ENCODE measurements at regions not wholly inside any gene's neighbourhood (a gene's known extent, or its start where the extent isn't known, plus 50 kb on each side); places are given as distances from the start of the nearest gene placed in this dataset.
"Not testable (repeated sequence)": the region's sequence is repeated elsewhere in the genome, so short reads cannot be mapped to it uniquely, and the experiment has no call there.

GRCh38 chr1:761791-762190 is 75.3 kb upstream of the OR4F16 start:
- not testable (repeated sequence) for DNase-seq

- DNase-seq = not testable (repeated sequence)
Measured at GRCh38 chr1:771449-771848, 85.0 kb upstream of the OR4F16 start.

- DNase-seq = not testable (repeated sequence)
Measured at GRCh38 chr1:777480-778180, 91.2 kb upstream of the OR4F16 start.

GRCh38 chr1:778451-779278 is 92.2 kb upstream of the OR4F16 start:
- DNase-seq = not testable (repeated sequence)

- not testable (repeated sequence) for DNase-seq
Measured at GRCh38 chr1:779621-780020, 93.2 kb upstream of the OR4F16 start.

GRCh38 chr1:788835-789234 is 102.4 kb upstream of the OR4F16 start:
- DNase-seq = no peak

- DNase-seq = not testable (repeated sequence)
Measured at GRCh38 chr1:789606-790005, 103.2 kb upstream of the OR4F16 start.

GRCh38 chr1:790388-790930 is 104.0 kb upstream of the OR4F16 start:
- DNase-seq = not testable (repeated sequence)

- not testable (repeated sequence) for DNase-seq
Measured at GRCh38 chr1:794310-794709, 107.9 kb upstream of the OR4F16 start.

GRCh38 chr1:794918-795584 is 108.6 kb upstream of the OR4F16 start:
- not testable (repeated sequence) for DNase-seq

- DNase-seq = not testable (repeated sequence)
Measured at GRCh38 chr1:797649-798048, 111.2 kb upstream of the OR4F16 start.

- not testable (repeated sequence) for DNase-seq
Measured at GRCh38 chr1:800397-800796, 113.9 kb upstream of the OR4F16 start.

GRCh38 chr1:804378-805115 is 118.1 kb upstream of the OR4F16 start:
- not testable (repeated sequence) for DNase-seq

- DNase-seq = not testable (repeated sequence)
Measured at GRCh38 chr1:805310-805709, 118.4 kb upstream of the SAMD11 start.

GRCh38 chr1:807066-807465 is 116.7 kb upstream of the SAMD11 start:
- not testable (repeated sequence) for DNase-seq

GRCh38 chr1:807699-808390 is 115.9 kb upstream of the SAMD11 start:
- DNase-seq = not testable (repeated sequence)

- not testable (repeated sequence) for DNase-seq
Measured at GRCh38 chr1:810949-811348, 112.8 kb upstream of the SAMD11 start.

GRCh38 chr1:812535-813127 is 111.1 kb upstream of the SAMD11 start:
- not testable (repeated sequence) for DNase-seq

- not testable (repeated sequence) for DNase-seq
Measured at GRCh38 chr1:814543-814942, 109.2 kb upstream of the SAMD11 start.

GRCh38 chr1:815147-815922 is 108.4 kb upstream of the SAMD11 start:
- DNase-seq = not testable (repeated sequence)

Data from GOT3 (cell line).